MCF 10A (cell line): ENCODE measurements at regions not wholly inside any gene's neighbourhood (a gene's known extent, or its start where the extent isn't known, plus 50 kb on each side); places are given as distances from the start of the nearest gene placed in this dataset.

ENCODE experiments used
- BruUV-seq: library from RNA; stranded (reverse); fragments of 400-500 nt; replicated peaks from 2 replicates; lab custom pipeline; 2021; lab: Mats Ljungman, UMichigan
- CTCF ChIA-PET: fragments of 300-600 bp; sonication (Branson Sonifier 250); formaldehyde crosslinking; extraction: SDS; loops from one replicate; lab custom pipeline; 2021; ENCODE audit warnings: antibody characterized with exemption, inconsistent platforms; lab: Yijun Ruan, JAX
- POLR2A ChIA-PET: fragments of 300-600, 350-650 bp; sonication (Branson Sonifier 250); formaldehyde crosslinking; extraction: SDS; loops from one replicate; lab custom pipeline; 2020; ENCODE audit warnings: antibody characterized with exemption, inconsistent platforms; lab: Yijun Ruan, JAX
- DNase-seq: peaks from one replicate; pipeline ENCODE4 v3.0.0-alpha.2; 2018; ENCODE audit not compliant: unreplicated experiment
- H3K27ac Mint-ChIP-seq: one replicate; pipeline ENCODE4 v1.8.0; 2022; ENCODE audit warnings: mild to moderate bottlenecking, low read depth, mixed read lengths; ENCODE audit not compliant: unreplicated experiment
- H3K27me3 Mint-ChIP-seq: one replicate; pipeline ENCODE4 v1.8.0; 2022; ENCODE audit warnings: mixed read lengths; ENCODE audit not compliant: insufficient read depth, unreplicated experiment
- H3K36me3 Mint-ChIP-seq: one replicate; pipeline ENCODE4 v1.8.0; 2022; ENCODE audit warnings: mild to moderate bottlenecking, moderate library complexity, mixed read lengths; ENCODE audit not compliant: insufficient read depth, unreplicated experiment
- H3K4me1 Mint-ChIP-seq: one replicate; pipeline ENCODE4 v1.8.0; 2022; ENCODE audit warnings: mixed read lengths; ENCODE audit not compliant: insufficient read depth, unreplicated experiment
- H3K4me3 Mint-ChIP-seq: one replicate; pipeline ENCODE4 v1.8.0; 2022; ENCODE audit warnings: mild to moderate bottlenecking, moderate library complexity, mixed read lengths; ENCODE audit not compliant: unreplicated experiment
- H3K9me3 Mint-ChIP-seq: one replicate; pipeline ENCODE4 v1.8.0; 2022; ENCODE audit warnings: mixed read lengths; ENCODE audit not compliant: unreplicated experiment
- CTCF ChIP-seq: fragments of 200-600 bp; IDR thresholded peaks from one replicate; pipeline ENCODE4 v1.8.0; 2022; ENCODE audit warnings: antibody characterized with exemption, mild to moderate bottlenecking; ENCODE audit not compliant: unreplicated experiment
- intact Hi-C: fragments of 100-400 bp; cut with micrococcal nuclease; formaldehyde crosslinking; loops from 2 replicates; pipeline ENCODE4 v1.14.1; 2022

- ChIA-PET CTCF (no interaction called here), POLR2A (interaction anchor here (0.6 kb wide), 1 partner anchor 334 kb away, joined by 3 read pairs; no protein-coding TSS in a partner anchor)
- no peaks in the 10 kb centered on the region for H3K9me3 Mint-ChIP-seq
- DNase-seq = no peak
- TF ChIP-seq CTCF = no peak
- H3K4me1 Mint-ChIP-seq = peaks cover 4% of the 10 kb centered on the region
- H3K4me3 Mint-ChIP-seq = no peak overlapping the region
- H3K27ac Mint-ChIP-seq = no peak overlapping the region
- H3K27me3 Mint-ChIP-seq = no peaks in the 10 kb centered on the region
- H3K36me3 Mint-ChIP-seq = no peaks in the 10 kb centered on the region
- BruUV-seq = no TSS peak
- intact Hi-C loops = no loop called here
Observed at GRCh38 chr18:67805261-67805660, 288.7 kb upstream of the DSEL start.

GRCh38 chr18:67794521-67794920, 278.0 kb upstream of the DSEL start:
- no peak overlapping the region for H3K27ac Mint-ChIP-seq
- intact Hi-C loops = no loop called here
- TF ChIP-seq CTCF = no peak
- no TSS peak for BruUV-seq
- CTCF ChIA-PET = interaction anchor here (0.6 kb wide), 1 partner anchor 865 kb away, joined by 3 read pairs; no protein-coding TSS in a partner anchor
- H3K9me3 Mint-ChIP-seq = peaks cover 7% of the 10 kb centered on the region
- H3K4me3 Mint-ChIP-seq = no peak overlapping the region
- no peaks in the 10 kb centered on the region for H3K27me3 Mint-ChIP-seq
- no peaks in the 10 kb centered on the region for H3K36me3 Mint-ChIP-seq
- POLR2A ChIA-PET = no interaction called here
- H3K4me1 Mint-ChIP-seq = peaks cover 5% of the 10 kb centered on the region
- DNase-seq = no peak

- no TSS peak for BruUV-seq
- no peak overlapping the region for H3K4me3 Mint-ChIP-seq
- H3K27me3 Mint-ChIP-seq = no peaks in the 10 kb centered on the region
- H3K9me3 Mint-ChIP-seq = peaks cover 7% of the 10 kb centered on the region
- ChIA-PET POLR2A (no interaction called here), CTCF (interaction anchor here (0.6 kb wide), 1 partner anchor 138 kb away, joined by 3 read pairs; no protein-coding TSS in a partner anchor)
- no peak overlapping the region for H3K27ac Mint-ChIP-seq
- peaks cover 5% of the 10 kb centered on the region for H3K4me1 Mint-ChIP-seq
- no peaks in the 10 kb centered on the region for H3K36me3 Mint-ChIP-seq
- no peak for TF ChIP-seq CTCF
- intact Hi-C loops = no loop called here
- no peak for DNase-seq
Observed at GRCh38 chr18:67790527-67790926, 274.0 kb upstream of the DSEL start.

- Mint-ChIP-seq H3K4me1 (peaks cover 2% of the 10 kb centered on the region), H3K27me3 (no peaks in the 10 kb centered on the region), H3K4me3 (no peak overlapping the region), H3K27ac (no peak overlapping the region), H3K9me3 (peaks cover 7% of the 10 kb centered on the region), H3K36me3 (no peaks in the 10 kb centered on the region)
- ChIA-PET POLR2A (no interaction called here), CTCF (no interaction called here)
- intact Hi-C loops = no loop called here
- no TSS peak for BruUV-seq
- TF ChIP-seq CTCF = no peak
- no peak for DNase-seq
Observed at GRCh38 chr18:67789165-67789545, 272.6 kb upstream of the DSEL start.
